SK-N-SH treated with all-trans-retinoic acid at 6 μM for 48 hours (cell line): ENCODE measurements at regions not wholly inside any gene's neighbourhood (a gene's known extent, or its start where the extent isn't known, plus 50 kb on each side); places are given as distances from the start of the nearest gene placed in this dataset.

Experiments used
- ATAC-seq: fragments of 200-7000 bp; cut with Tn5 transposase; 3 replicates; pipeline ENCODE4 v1.9.1; 2020; ENCODE audit warnings: mild to moderate bottlenecking, moderate library complexity
- ARNTL ChIP-seq: fragments of 450-650 bp; formaldehyde crosslinking; IDR thresholded peaks from 2 replicates; pipeline ENCODE4 v1.5.0; 2020; ENCODE audit warnings: low read depth, mild to moderate bottlenecking, moderate library complexity, borderline replicate concordance
- CREB5 ChIP-seq: fragments of 250-450 bp; sonication (Bioruptor Pico); IDR thresholded peaks from 2 replicates; pipeline ENCODE4 v1.5.1; 2020; ENCODE audit warnings: low read depth, mild to moderate bottlenecking, moderate library complexity
- CSDC2 ChIP-seq: fragments of 250-450 bp; sonication (Bioruptor Pico); IDR thresholded peaks from 2 replicates; pipeline ENCODE4 v1.5.0; 2020; ENCODE audit warnings: mild to moderate bottlenecking, moderate library complexity
- ESRRG ChIP-seq: fragments of 250-450 bp; sonication (Bioruptor Pico); IDR thresholded peaks from 2 replicates; pipeline ENCODE4 v1.6.1; 2021; ENCODE audit warnings: mild to moderate bottlenecking
- GLIS3 ChIP-seq: fragments of 250-450 bp; sonication (Bioruptor Pico); IDR thresholded peaks from 2 replicates; pipeline ENCODE4 v1.5.0; 2020; ENCODE audit warnings: mild to moderate bottlenecking, moderate library complexity
- ISL1 ChIP-seq: fragments of 250-450 bp; sonication (Bioruptor Pico); IDR thresholded peaks from 2 replicates; pipeline ENCODE4 v2.1.2; 2022; ENCODE audit warnings: mild to moderate bottlenecking, moderate library complexity
- OSR1 ChIP-seq: fragments of 250-450 bp; sonication (Bioruptor Pico); IDR thresholded peaks from 2 replicates; pipeline ENCODE4 v1.8.0; 2022; ENCODE audit warnings: moderate library complexity, mild to moderate bottlenecking, inconsistent platforms
- PATZ1 ChIP-seq: fragments of 250-450 bp; sonication (Bioruptor Pico); IDR thresholded peaks from 2 replicates; pipeline ENCODE4 v1.8.0; 2020; ENCODE audit warnings: mild to moderate bottlenecking, moderate library complexity, borderline replicate concordance
- POU6F1 ChIP-seq: fragments of 250-450 bp; sonication (Bioruptor Pico); IDR thresholded peaks from 2 replicates; pipeline ENCODE4 v1.8.0; 2021; ENCODE audit warnings: low read depth, mild to moderate bottlenecking, moderate library complexity, borderline replicate concordance
- PPARA ChIP-seq: fragments of 250-450 bp; sonication (Bioruptor Pico); IDR thresholded peaks from 2 replicates; pipeline ENCODE4 v1.5.0; 2020; ENCODE audit warnings: mild to moderate bottlenecking, borderline replicate concordance
- RARB ChIP-seq: fragments of 250-450 bp; sonication (Bioruptor Pico); IDR thresholded peaks from 2 replicates; pipeline ENCODE4 v1.8.0; 2021; ENCODE audit warnings: mild to moderate bottlenecking, moderate library complexity
- SNAI2 ChIP-seq: fragments of 250-450 bp; sonication (Bioruptor Pico); IDR thresholded peaks from 2 replicates; pipeline ENCODE4 v1.5.0; 2020; ENCODE audit warnings: mild to moderate bottlenecking, moderate library complexity
- TCF4 ChIP-seq: fragments of 250-450 bp; sonication (Bioruptor Pico); IDR thresholded peaks from 2 replicates; pipeline ENCODE4 v1.8.0; 2021; ENCODE audit warnings: mild to moderate bottlenecking, moderate library complexity, borderline replicate concordance
- TOX ChIP-seq: fragments of 250-450 bp; sonication (Bioruptor Pico); IDR thresholded peaks from 2 replicates; pipeline ENCODE4 v1.8.0; 2021; ENCODE audit warnings: mild to moderate bottlenecking, moderate library complexity, borderline replicate concordance
- TSHZ2 ChIP-seq: fragments of 250-450 bp; sonication (Bioruptor Pico); IDR thresholded peaks from 2 replicates; pipeline ENCODE4 v1.5.0; 2020; ENCODE audit warnings: mild to moderate bottlenecking, moderate library complexity
- ZC3H10 ChIP-seq: fragments of 250-450 bp; sonication (Bioruptor Pico); IDR thresholded peaks from 2 replicates; pipeline ENCODE4 v1.5.1; 2021; ENCODE audit warnings: mild to moderate bottlenecking, moderate library complexity
- ZFP3 ChIP-seq: fragments of 250-450 bp; sonication (Bioruptor Pico); IDR thresholded peaks from 2 replicates; pipeline ENCODE4 v1.5.0; 2020; ENCODE audit warnings: mild to moderate bottlenecking, moderate library complexity
- ZFP30 ChIP-seq: fragments of 450-650 bp; formaldehyde crosslinking; IDR thresholded peaks from 2 replicates; pipeline ENCODE4 v1.5.0; 2022; ENCODE audit warnings: mild to moderate bottlenecking, moderate library complexity
- ZNF565 ChIP-seq: fragments of 450-650 bp; formaldehyde crosslinking; conservative IDR thresholded peaks from 2 replicates; pipeline ENCODE4 v1.5.0; 2020; ENCODE audit warnings: low read depth, mild to moderate bottlenecking, moderate library complexity
- ZNF70 ChIP-seq: fragments of 450-650 bp; formaldehyde crosslinking; IDR thresholded peaks from 2 replicates; pipeline ENCODE4 v1.5.0; 2020; ENCODE audit warnings: mild to moderate bottlenecking, moderate library complexity
- ZNF8 ChIP-seq: fragments of 450-650 bp; formaldehyde crosslinking; IDR thresholded peaks from 2 replicates; pipeline ENCODE4 v1.5.0; 2020; ENCODE audit warnings: mild to moderate bottlenecking, moderate library complexity

- TF ChIP-seq SNAI2 (CRISPR knock-in tag) (no peak), ZNF70 (CRISPR knock-in tag) (no peak), CREB5 (CRISPR knock-in tag) (peak; percentile 86), ZFP30 (CRISPR knock-in tag) (no peak), ZNF565 (CRISPR knock-in tag) (no peak), GLIS3 (CRISPR knock-in tag) (no peak), POU6F1 (CRISPR knock-in tag) (no peak), CSDC2 (0 out of 2 replicates have a peak, but pooled peaks have one; percentile 14), ZFP3 (CRISPR knock-in tag) (no peak), OSR1 (CRISPR knock-in tag) (no peak), ISL1 (peak; percentile 69), ZNF8 (CRISPR knock-in tag) (no peak), PATZ1 (CRISPR knock-in tag) (no peak)
- ATAC-seq = no peak
Observed at GRCh38 chrX:115419069-115419468, 129.6 kb downstream of the LUZP4 start.

- TF ChIP-seq ISL1 (no peak), ZNF565 (CRISPR knock-in tag) (no peak), CREB5 (CRISPR knock-in tag) (no peak), RARB (CRISPR knock-in tag) (no peak), PPARA (CRISPR knock-in tag) (no peak), ESRRG (CRISPR knock-in tag) (no peak), ZFP3 (CRISPR knock-in tag) (no peak), ZC3H10 (CRISPR knock-in tag) (no peak), ARNTL (CRISPR knock-in tag) (no peak), POU6F1 (CRISPR knock-in tag) (no peak), CSDC2 (no peak), TOX (no peak), TCF4 (CRISPR knock-in tag) (no peak), TSHZ2 (CRISPR knock-in tag) (no peak), OSR1 (CRISPR knock-in tag) (no peak), SNAI2 (CRISPR knock-in tag) (no peak), ZNF70 (CRISPR knock-in tag) (no peak), ZNF8 (CRISPR knock-in tag) (no peak)
- no peak for ATAC-seq
Observed at GRCh38 chrX:115423086-115423485, 133.6 kb downstream of the LUZP4 start.
